ENCODE measurements at regions not wholly inside any gene's neighbourhood (a gene's known extent, or its start where the extent isn't known, plus 50 kb on each side); places are given as distances from the start of the nearest gene placed in this dataset.

DNA sequence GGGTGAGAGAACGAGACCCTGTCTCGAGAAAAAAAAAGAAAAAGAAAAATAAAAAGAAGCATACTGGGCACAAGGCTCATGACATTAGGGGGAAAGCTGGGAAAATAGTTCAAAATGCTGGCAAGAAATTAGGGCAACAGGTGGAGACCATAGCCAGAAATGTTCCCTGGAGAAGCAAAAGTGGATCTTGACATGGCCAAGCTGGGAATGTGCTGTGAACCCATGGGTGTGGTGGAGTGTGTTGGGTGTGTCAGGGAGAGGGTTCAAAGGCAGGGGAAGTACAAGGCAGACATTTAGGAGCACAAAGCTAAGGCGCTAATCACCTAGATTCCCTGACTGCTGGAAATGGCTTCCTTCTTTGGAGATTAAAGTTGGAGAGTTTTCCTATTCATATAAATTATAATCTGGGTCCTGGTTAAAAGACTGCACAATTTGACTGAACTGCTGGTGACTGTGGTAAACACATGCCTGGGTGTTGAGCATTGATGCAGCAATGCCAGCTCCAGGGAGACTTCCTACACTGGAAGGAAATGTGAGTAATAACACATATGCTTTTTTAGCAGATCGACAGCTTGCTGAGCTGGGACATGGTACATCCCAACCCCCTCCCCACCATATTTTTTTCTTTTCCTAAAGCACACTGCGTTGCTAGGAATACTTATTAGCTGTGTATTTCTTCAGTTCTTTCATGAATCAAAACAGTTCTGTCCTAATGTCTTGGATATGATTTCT, 70.1 kb upstream of the ARHGAP21 start:
- DNase-seq (ENCODE audit: low read depth, low spot score) = peak; percentile 17

GRCh38 chr10:24792638-24793037, 69.0 kb upstream of the ARHGAP21 start:
- no peak for DNase-seq (ENCODE audit: low read depth, low spot score)

DNA sequence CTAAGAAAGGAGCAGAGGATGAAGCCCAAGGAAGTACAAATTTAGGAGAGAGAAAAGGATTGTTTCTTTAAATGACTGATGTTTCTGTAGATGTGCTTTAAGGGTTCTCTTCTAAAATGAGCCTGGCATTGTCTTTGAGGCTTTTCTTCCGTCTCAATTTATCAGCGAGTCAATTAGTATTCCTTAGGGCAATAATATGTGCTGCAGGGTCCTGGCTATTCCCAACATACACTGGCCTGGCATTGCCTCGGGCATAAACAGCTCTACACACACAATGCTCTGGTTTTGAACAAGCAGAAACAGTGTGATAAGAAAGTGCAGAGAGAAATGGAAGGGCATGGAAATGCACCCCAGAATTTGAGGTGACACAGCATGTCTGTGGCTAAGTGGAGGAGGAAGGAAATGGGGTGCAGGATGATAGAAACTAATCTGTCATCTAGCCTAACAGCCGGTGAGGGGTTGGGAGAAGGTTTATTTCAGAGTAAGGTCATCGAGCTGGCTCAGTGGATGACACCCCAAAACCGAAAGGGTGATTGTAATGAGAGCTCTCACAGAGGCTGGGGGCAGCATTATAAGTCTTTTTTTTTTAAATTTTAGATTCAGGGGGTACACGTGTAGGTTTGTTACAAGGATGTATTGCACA, 67.5 kb upstream of the ARHGAP21 start:
- no peak for DNase-seq (ENCODE audit: low read depth, low spot score)

- no peak for DNase-seq (ENCODE audit: low read depth, low spot score)
Measured at GRCh38 chr10:24790599-24790998, 66.9 kb upstream of the ARHGAP21 start.

DNA sequence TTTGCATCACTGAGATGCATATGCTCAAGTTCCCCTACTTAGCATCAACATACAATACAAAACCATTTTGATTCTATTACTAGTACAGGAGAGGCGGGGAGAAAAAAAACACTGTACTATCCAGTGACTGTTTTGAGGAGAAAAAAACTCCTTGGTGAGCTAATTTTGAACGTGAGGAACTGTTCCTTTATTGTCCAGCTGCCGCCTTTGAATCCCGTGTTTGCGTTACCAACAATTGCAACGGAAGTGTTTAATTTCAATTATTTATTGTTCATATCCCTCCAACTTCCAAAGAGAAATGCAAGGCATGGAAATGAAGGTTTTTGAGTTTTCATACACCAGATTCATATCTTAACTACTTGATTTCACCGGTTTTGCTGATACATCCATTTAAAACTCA, 66.4 kb upstream of the ARHGAP21 start:
- no peak for DNase-seq (ENCODE audit: low read depth, low spot score)

GRCh38 chr10:24784923-24785322, 61.2 kb upstream of the ARHGAP21 start:
- DNase-seq (ENCODE audit: low read depth, low spot score) = no peak

GRCh38 chr10:24784061-24784460, 60.4 kb upstream of the ARHGAP21 start:
- no peak for DNase-seq (ENCODE audit: low read depth, low spot score)

DNA sequence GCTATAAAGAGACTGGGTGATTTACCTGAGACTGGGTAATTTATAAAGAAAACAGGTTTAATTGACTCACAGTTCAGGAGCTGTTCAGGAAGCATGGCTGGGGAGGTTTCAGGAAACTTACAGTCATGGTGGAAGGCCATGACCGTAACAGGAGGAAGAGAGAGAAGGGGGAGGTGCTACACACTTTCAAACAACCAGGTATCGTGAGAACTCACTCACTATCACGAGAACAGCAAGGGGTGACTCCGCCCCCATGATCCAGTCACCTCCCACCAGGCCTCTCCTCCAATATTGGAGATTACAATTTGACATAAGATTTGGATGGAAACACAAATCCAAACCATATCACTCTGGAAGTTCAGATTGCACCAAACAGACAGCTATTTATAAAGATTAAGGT, 59.8 kb upstream of the ARHGAP21 start:
- no peak for DNase-seq (ENCODE audit: low read depth, low spot score)

DNA sequence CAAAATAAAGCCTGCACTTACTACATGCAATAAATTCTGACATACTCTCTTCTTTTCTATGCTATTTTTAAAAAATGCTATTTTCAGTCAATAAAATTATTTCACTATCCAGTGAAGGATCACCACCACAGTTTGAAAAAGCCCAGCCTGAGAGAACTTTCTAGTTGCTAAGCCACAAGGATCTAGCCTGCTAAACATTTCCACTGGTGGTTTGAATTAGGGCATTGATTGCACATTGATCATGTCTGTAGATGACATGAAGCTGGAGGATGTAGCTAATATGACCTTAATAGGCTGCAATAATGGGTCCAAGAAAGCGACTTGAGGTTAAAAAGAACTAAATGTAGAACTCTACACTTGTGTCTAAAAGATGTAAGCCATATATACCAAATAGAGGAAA, 56.0 kb upstream of the ARHGAP21 start:
- no peak for DNase-seq (ENCODE audit: low read depth, low spot score)

DNA sequence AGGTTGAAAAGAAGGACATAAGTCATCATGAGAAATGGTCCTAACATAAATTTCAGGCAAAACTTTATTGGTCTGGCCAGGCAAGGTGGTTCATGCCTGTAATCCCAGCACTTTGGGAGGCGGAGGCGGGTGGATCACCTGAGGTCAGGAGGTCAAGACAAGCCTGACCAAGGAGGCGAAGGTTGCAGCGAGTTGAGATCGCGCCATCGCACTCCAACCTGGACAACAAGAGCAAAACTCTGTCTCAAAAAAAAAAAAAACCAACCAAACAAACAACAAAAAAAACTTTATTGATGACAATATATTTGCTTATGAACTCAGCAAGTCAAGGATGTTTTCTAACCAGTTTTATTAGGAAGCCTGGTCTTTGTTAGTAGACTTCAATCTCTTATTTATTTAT, 54.6 kb upstream of the ARHGAP21 start:
- DNase-seq (ENCODE audit: low read depth, low spot score) = no peak

DNA sequence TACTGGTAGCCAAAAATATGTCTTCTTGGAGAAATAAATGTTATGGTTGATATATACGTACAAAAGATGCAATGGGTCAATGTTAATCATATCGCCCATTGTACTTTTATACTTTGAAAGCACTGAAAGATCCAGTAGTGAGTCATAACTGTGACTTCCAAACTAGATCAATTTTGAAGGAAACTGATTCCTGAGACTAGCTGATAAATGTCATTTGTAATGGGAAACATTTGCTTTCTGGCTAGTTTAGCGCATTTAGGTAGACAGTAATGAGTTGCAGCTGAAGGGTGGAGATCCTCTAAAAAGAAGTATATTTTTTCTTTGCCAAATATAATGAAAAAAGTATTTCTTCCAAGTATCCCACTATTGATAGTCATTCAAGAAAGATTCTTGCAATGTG, 53.5 kb upstream of the ARHGAP21 start:
- no peak for DNase-seq (ENCODE audit: low read depth, low spot score)

DNA sequence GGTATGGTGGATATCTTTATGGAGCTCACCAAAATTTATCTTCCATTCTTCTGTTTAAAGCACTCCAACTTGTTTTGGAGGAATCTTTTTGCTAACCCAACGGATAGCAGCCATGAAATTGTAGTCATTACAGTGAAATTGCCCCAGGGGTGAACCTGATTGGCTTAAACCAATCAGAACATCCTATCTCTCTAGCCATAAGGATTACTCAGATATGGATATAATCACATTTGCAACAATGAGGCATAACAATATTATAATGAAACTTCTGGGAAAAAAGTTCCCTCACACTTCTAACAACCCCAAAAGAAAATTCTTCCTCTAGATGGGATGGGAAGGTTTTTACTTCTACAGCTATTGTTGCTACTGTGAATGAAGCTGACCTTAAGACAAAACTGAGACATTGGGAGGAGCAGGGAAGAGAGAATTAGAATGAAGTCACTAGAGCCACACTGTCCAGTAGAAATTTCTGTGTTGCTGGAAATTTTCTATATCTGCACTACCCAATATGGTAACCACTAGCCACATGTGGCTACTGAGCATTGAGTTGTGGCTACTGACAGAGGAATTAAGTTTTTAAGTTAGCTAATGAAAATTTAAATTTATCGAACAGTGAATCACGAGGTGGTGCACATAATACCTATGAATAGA, 50.4 kb upstream of the ARHGAP21 start:
- no peak for DNase-seq (ENCODE audit: low read depth, low spot score)

Measured in pulmonary artery endothelial cell (primary cell).